HepG2 (cell line): ENCODE measurements at regions not wholly inside any gene's neighbourhood (a gene's known extent, or its start where the extent isn't known, plus 50 kb on each side); places are given as distances from the start of the nearest gene placed in this dataset.
"Not testable (repeated sequence)": the region's sequence is repeated elsewhere in the genome, so short reads cannot be mapped to it uniquely, and the experiment has no call there.

Experiments
- ATAC-seq: fragments of 200-7000 bp; cut with Tn5 transposase; 3 replicates; pipeline ENCODE4 v1.9.1; 2020; ENCODE audit warnings: mild to moderate bottlenecking, moderate library complexity
- BruUV-seq: library from RNA; stranded (reverse); fragments of 400-500 nt; replicated peaks from 2 replicates; lab custom pipeline; 2021; lab: Mats Ljungman, UMichigan
- CTCF ChIA-PET: fragments of 300-600 bp; formaldehyde crosslinking; extraction: SDS; loops from one replicate; lab custom pipeline; 2021; ENCODE audit warnings: low total read pairs, inconsistent platforms, low intra/inter-chr PET ratio; lab: Yijun Ruan, JAX
- POLR2A ChIA-PET: fragments of 350-600 bp; sonication (Branson Sonifier 250); formaldehyde crosslinking; loops from one replicate; lab custom pipeline; 2020; ENCODE audit warnings: antibody characterized with exemption, inconsistent platforms; lab: Yijun Ruan, JAX
- DNase-seq: peaks from one replicate; pipeline ENCODE4 v3.0.0-alpha.2; 2015; ENCODE audit warnings: low spot score
- FAIRE-seq: peaks from 3 replicates; lab custom pipeline; 2011; peaks lifted over from hg19 to GRCh38; lab: Jason Lieb, UNC
- H2AFZ ChIP-seq: one replicate; pipeline ENCODE4 v1.6.1; 2011; ENCODE audit warnings: low read length, inconsistent platforms
- H3K27ac ChIP-seq: fragments of 300-600 bp; 3 replicates; pipeline ENCODE4 v1.8.0; 2011; ENCODE audit warnings: mixed run types, mild to moderate bottlenecking, mixed read lengths, low read length, inconsistent platforms; ENCODE audit not compliant: insufficient read depth; ENCODE audit errors: extremely low read length
- H3K27me3 ChIP-seq, 2 experiments: fragments of 200-600 bp in 1 of 2; 2 replicates in 1 of 2; 3 replicates in 1 of 2; pipeline versions ENCODE4 v1.6.0 to v1.8.0; 2011; ENCODE audit warnings: low read length in 2 of 2, mild to moderate bottlenecking in 2 of 2, moderate library complexity in 2 of 2, inconsistent platforms in 1 of 2; ENCODE audit not compliant: insufficient read depth in 2 of 2, control insufficient read depth in 1 of 2
- H3K36me3 ChIP-seq, 2 experiments: fragments of 200-600 bp in 1 of 2; replicated peaks in 1 of 2; 2 replicates in 1 of 2; 3 replicates in 1 of 2; pipeline versions ENCODE4 v1.5.1 to v1.8.0; 2011; ENCODE audit warnings: low read length in 2 of 2, inconsistent platforms in 1 of 2; ENCODE audit not compliant: insufficient read depth in 2 of 2, control insufficient read depth in 1 of 2
- H3K4me1 ChIP-seq: 2 replicates; pipeline ENCODE4 v1.5.1; 2012; ENCODE audit warnings: low read length, inconsistent platforms; ENCODE audit not compliant: insufficient read depth
- H3K4me2 ChIP-seq: 2 replicates; pipeline ENCODE4 v1.6.0; 2011; ENCODE audit warnings: low read depth, low read length, inconsistent platforms
- H3K4me3 ChIP-seq, 3 experiments: fragments of 200-600 bp in 1 of 3; sonication (generic), shearing (Covaris generic) in 1 of 3; replicated peaks in 1 of 3; 2 replicates each; pipeline ENCODE4 v1.5.1; 2011 to 2016; ENCODE audit warnings: low read length in 3 of 3, inconsistent platforms in 2 of 3, low read depth in 2 of 3, mild to moderate bottlenecking in 2 of 3, control low read depth in 1 of 3, mixed read lengths in 1 of 3; ENCODE audit not compliant: insufficient read depth in 1 of 3
- H3K79me2 ChIP-seq: one replicate; pipeline ENCODE4 v1.6.1; 2011; ENCODE audit warnings: low read length, inconsistent platforms; ENCODE audit not compliant: insufficient read depth
- H3K9ac ChIP-seq: 2 replicates; pipeline ENCODE4 v1.6.0; 2011; ENCODE audit warnings: mild to moderate bottlenecking, low read depth, low read length, inconsistent platforms; ENCODE audit not compliant: insufficient read depth
- H3K9me3 ChIP-seq: 2 replicates; pipeline ENCODE4 v1.5.1; 2012; ENCODE audit warnings: mild to moderate bottlenecking, low read length
- H4K20me1 ChIP-seq: 2 replicates; pipeline ENCODE4 v1.6.0; 2011; ENCODE audit warnings: inconsistent platforms, mild to moderate bottlenecking, low read length, moderate library complexity; ENCODE audit not compliant: insufficient read depth
- FOXA1 ChIP-seq, 2 experiments: fragments of 450-650 bp in 1 of 2; sonication (generic) in 1 of 2; formaldehyde crosslinking in 1 of 2; IDR thresholded peaks; 2 replicates each; pipeline versions ENCODE4 v1.4.0 to v1.6.1; 2016 to 2020; ENCODE audit warnings: missing genetic modification reagents in 1 of 2
- FOXC1 ChIP-seq: sonication (generic); formaldehyde crosslinking; IDR thresholded peaks from 2 replicates; pipeline ENCODE4 v1.8.0; 2022; ENCODE audit warnings: mild to moderate bottlenecking, missing genetic modification reagents, borderline replicate concordance
- FOXP1 ChIP-seq, 2 experiments: fragments of 450-650 bp in 1 of 2; IDR thresholded peaks; 2 replicates each; pipeline ENCODE4 v1.6.1; 2017 to 2018; ENCODE audit warnings: antibody characterized with exemption in 1 of 2
- GATA4 ChIP-seq: sonication (generic); IDR thresholded peaks from 2 replicates; pipeline ENCODE4 v1.6.1; 2016; ENCODE audit warnings: antibody characterized with exemption, low read depth, borderline replicate concordance
- KDM4B ChIP-seq: sonication (generic); formaldehyde crosslinking; IDR thresholded peaks from 2 replicates; pipeline ENCODE4 v1.4.0; 2020; ENCODE audit warnings: missing genetic modification reagents
- ZBTB38 ChIP-seq: sonication (generic); formaldehyde crosslinking; IDR thresholded peaks from 2 replicates; pipeline ENCODE4 v1.5.1; 2020; ENCODE audit warnings: mild to moderate bottlenecking, missing genetic modification reagents
- ZFP36L2 ChIP-seq: sonication (generic); formaldehyde crosslinking; IDR thresholded peaks from 2 replicates; pipeline ENCODE4 v1.4.0; 2020; ENCODE audit warnings: missing genetic modification reagents
- ZMYM3 ChIP-seq: sonication (generic); formaldehyde crosslinking; IDR thresholded peaks from 2 replicates; pipeline ENCODE4 v1.5.1; 2020; ENCODE audit warnings: mild to moderate bottlenecking, missing genetic modification reagents
- ZNF678 ChIP-seq: sonication (generic); formaldehyde crosslinking; IDR thresholded peaks from 2 replicates; pipeline ENCODE4 v1.4.0; 2020; ENCODE audit warnings: mild to moderate bottlenecking, missing genetic modification reagents
- WGBS: methylation state at CpG from one replicate; pipeline ENCODE4 v1.1.6; 2017; ENCODE audit warnings: low lambda C conversion rate; 5-methylcytosine and 5-hydroxymethylcytosine counted together
- in situ Hi-C: cut with HindIII; loops from 2 replicates; pipeline ENCODE4 v1.10.0; 2017; ENCODE audit warnings: low pct_unique_long_range_greater_than_20kb; ENCODE audit not compliant: extremely low pct_ligation_motif_present
- intact Hi-C: fragments of 100-400 bp; cut with micrococcal nuclease; formaldehyde crosslinking; loops from one replicate; pipeline ENCODE4 v1.10.0; 2022; ENCODE audit not compliant: unreplicated experiment
- TF ChIP-seq, protein P1 (sequence below): sonication (generic); formaldehyde crosslinking; IDR thresholded peaks from 2 replicates; pipeline ENCODE4 v1.5.0; 2020; ENCODE audit warnings: mild to moderate bottlenecking, missing genetic modification reagents, borderline replicate concordance

DNA sequence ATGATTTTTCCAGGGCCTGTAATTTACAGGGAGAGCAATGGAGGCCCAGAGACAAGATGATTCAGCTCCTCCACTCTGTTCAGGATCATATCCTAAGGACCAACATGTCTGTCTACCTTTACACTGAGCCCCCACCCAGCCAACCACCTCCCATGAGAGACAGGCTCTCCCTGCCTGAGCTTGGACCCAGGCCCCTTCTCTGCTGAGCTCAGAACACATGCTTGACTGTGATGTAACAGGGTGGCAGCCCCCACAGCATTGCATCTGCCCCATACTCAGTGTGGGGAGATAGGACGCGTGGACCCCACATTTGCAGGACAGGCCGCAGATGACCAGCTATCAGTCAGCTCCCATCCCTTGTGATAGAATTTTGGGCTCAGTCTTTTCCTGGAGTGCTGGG, 313.9 kb downstream of the ADGRD1 start:
- H3K79me2 ChIP-seq: no peaks in the 10 kb centered on the region
- H3K27ac ChIP-seq: no peak overlapping the region
- no peak overlapping the region for H3K4me3 ChIP-seq
- TF ChIP-seq GATA4: no peak
- TF ChIP-seq FOXA1 (IDR thresholded peaks at IDR 0.05): no peak
- no peak for TF ChIP-seq FOXA1 (CRISPR knock-in tag; IDR thresholded peaks at IDR 0.05)
- TF ChIP-seq FOXP1 (IDR thresholded peaks at IDR 0.05): no peak
- TF ChIP-seq FOXP1 (CRISPR knock-in tag; IDR thresholded peaks at IDR 0.05): no peak
- no peak for TF ChIP-seq ZNF678 (CRISPR knock-in tag)
- TF ChIP-seq, protein P1, sequence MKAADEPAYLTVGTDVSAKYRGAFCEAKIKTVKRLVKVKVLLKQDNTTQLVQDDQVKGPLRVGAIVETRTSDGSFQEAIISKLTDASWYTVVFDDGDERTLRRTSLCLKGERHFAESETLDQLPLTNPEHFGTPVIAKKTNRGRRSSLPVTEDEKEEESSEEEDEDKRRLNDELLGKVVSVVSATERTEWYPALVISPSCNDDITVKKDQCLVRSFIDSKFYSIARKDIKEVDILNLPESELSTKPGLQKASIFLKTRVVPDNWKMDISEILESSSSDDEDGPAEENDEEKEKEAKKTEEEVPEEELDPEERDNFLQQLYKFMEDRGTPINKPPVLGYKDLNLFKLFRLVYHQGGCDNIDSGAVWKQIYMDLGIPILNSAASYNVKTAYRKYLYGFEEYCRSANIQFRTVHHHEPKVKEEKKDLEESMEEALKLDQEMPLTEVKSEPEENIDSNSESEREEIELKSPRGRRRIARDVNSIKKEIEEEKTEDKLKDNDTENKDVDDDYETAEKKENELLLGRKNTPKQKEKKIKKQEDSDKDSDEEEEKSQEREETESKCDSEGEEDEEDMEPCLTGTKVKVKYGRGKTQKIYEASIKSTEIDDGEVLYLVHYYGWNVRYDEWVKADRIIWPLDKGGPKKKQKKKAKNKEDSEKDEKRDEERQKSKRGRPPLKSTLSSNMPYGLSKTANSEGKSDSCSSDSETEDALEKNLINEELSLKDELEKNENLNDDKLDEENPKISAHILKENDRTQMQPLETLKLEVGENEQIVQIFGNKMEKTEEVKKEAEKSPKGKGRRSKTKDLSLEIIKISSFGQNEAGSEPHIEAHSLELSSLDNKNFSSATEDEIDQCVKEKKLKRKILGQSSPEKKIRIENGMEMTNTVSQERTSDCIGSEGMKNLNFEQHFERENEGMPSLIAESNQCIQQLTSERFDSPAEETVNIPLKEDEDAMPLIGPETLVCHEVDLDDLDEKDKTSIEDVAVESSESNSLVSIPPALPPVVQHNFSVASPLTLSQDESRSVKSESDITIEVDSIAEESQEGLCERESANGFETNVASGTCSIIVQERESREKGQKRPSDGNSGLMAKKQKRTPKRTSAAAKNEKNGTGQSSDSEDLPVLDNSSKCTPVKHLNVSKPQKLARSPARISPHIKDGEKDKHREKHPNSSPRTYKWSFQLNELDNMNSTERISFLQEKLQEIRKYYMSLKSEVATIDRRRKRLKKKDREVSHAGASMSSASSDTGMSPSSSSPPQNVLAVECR (CRISPR knock-in tag): no peak
- TF ChIP-seq ZFP36L2 (CRISPR knock-in tag): no peak
- no peak for TF ChIP-seq ZMYM3 (CRISPR knock-in tag)
- TF ChIP-seq FOXC1 (CRISPR knock-in tag): no peak
- TF ChIP-seq KDM4B (CRISPR knock-in tag): no peak
- no peak for TF ChIP-seq ZBTB38 (CRISPR knock-in tag)
- WGBS: 4% methylated on average over 3 of the region's 3 CpGs
- POLR2A ChIA-PET: no interaction called here
- no peaks in the 10 kb centered on the region for H4K20me1 ChIP-seq
- no TSS peak for BruUV-seq
- FAIRE-seq: no peak
- H2AFZ ChIP-seq: no peak overlapping the region
- DNase-seq: no peak
- H3K4me2 ChIP-seq: no peak overlapping the region
- no peak for ATAC-seq
- no peaks in the 10 kb centered on the region for H3K36me3 ChIP-seq
- no peaks in the 10 kb centered on the region for H3K4me1 ChIP-seq
- no peaks in the 10 kb centered on the region for H3K9me3 ChIP-seq
- in situ Hi-C loops: loop anchor here (5.0 kb wide), 1 partner anchor 135 kb away; no protein-coding TSS in a partner anchor
- no peak overlapping the region for H3K9ac ChIP-seq
- intact Hi-C loops: loop anchor here (5.0 kb wide), 1 partner anchor 135 kb away; no protein-coding TSS in a partner anchor
- peaks cover 4 to 30% of the 10 kb centered on the region in 2 experiments for H3K27me3 ChIP-seq
- CTCF ChIA-PET: no interaction called here

DNA sequence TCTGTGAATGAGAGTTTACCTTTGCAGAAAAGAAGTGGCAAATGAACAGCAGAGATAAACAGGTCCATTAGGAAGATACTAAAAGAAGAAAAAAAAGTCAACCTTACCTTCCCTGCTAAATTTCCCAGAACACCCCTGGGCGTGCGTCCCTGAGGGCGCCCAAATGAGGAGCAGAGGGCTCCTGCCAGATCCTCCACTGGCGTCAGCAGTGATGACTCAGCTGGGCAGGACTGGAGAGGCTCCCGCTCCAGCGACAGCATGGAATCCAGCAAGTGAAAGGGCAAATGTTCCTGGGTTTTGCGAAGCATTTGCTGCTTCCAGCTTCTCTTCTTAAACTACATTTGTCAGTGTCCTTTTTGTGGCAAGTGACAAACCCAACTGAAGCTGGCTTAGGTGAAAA, 314.4 kb downstream of the ADGRD1 start:
- POLR2A ChIA-PET, H3K9me3 ChIP-seq, H3K9ac ChIP-seq, H3K4me2 ChIP-seq, H4K20me1 ChIP-seq, H3K79me2 ChIP-seq, H3K36me3 ChIP-seq, H3K4me1 ChIP-seq, DNase-seq, ATAC-seq, H2AFZ ChIP-seq, FAIRE-seq, CTCF ChIA-PET, H3K4me3 ChIP-seq, BruUV-seq, H3K27ac ChIP-seq: not testable (repeated sequence)
- in situ Hi-C loops (loop anchor here (5.0 kb wide), 1 partner anchor 134 kb away; no protein-coding TSS in a partner anchor), intact Hi-C loops (loop anchor here (5.0 kb wide), 1 partner anchor 134 kb away; no protein-coding TSS in a partner anchor)
- WGBS: 0% methylated on average over 3 of the region's 7 CpGs
- H3K27me3 ChIP-seq: peaks cover 4 to 30% of the 10 kb centered on the region in 2 experiments
